H1 (cell line): ENCODE measurements at regions not wholly inside any gene's neighbourhood (a gene's known extent, or its start where the extent isn't known, plus 50 kb on each side); places are given as distances from the start of the nearest gene placed in this dataset.

ENCODE experiments used
- CTCF ChIA-PET: fragments of 300-600 bp; sonication (Branson Sonifier 250); formaldehyde crosslinking; loops from one replicate; lab custom pipeline; 2021; ENCODE audit not compliant: partially characterized antibody; lab: Charles Lee
- POLR2A ChIA-PET: fragments of 300-600 bp; sonication (Branson Sonifier 250); formaldehyde crosslinking; loops from one replicate; lab custom pipeline; 2021; ENCODE audit warnings: inconsistent platforms; ENCODE audit not compliant: partially characterized antibody; lab: Charles Lee
- DNase-seq, 2 experiments: peaks; one replicate each; pipeline versions ENCODE4 v3.0.0 to v3.0.0-alpha.2; 2010 to 2022; ENCODE audit warnings: low spot score in 2 of 2, low read depth in 1 of 2, mixed read lengths in 1 of 2
- FAIRE-seq: peaks from 2 replicates; lab custom pipeline; 2011; peaks lifted over from hg19 to GRCh38; lab: Jason Lieb, UNC
- H2AFZ ChIP-seq: 2 replicates; pipeline ENCODE4 v1.8.1; 2012; ENCODE audit warnings: low read length, inconsistent platforms
- H2AK5ac ChIP-seq: 2 replicates; pipeline ENCODE4 v1.6.1; 2013; ENCODE audit warnings: low read depth, low read length
- H2BK120ac ChIP-seq: replicated peaks from 2 replicates; pipeline ENCODE3; 2013; ENCODE audit warnings: low read depth, low read length, inconsistent platforms
- H2BK12ac ChIP-seq: 2 replicates; pipeline ENCODE4 v1.6.1; 2013; ENCODE audit warnings: low read depth, low read length
- H2BK15ac ChIP-seq: 2 replicates; pipeline ENCODE4 v1.6.1; 2013; ENCODE audit warnings: low read length
- H2BK20ac ChIP-seq: 2 replicates; pipeline ENCODE4 v1.6.1; 2013; ENCODE audit warnings: low read length
- H2BK5ac ChIP-seq: 2 replicates; pipeline ENCODE4 v1.6.1; 2013; ENCODE audit warnings: low read depth, low read length
- H3K14ac ChIP-seq: 2 replicates; pipeline ENCODE4 v1.6.1; 2013; ENCODE audit warnings: inconsistent platforms; ENCODE audit not compliant: insufficient read length
- H3K18ac ChIP-seq: 2 replicates; pipeline ENCODE4 v1.6.1; 2013; ENCODE audit warnings: low read length; ENCODE audit errors: extremely low read depth
- H3K23ac ChIP-seq: 2 replicates; pipeline ENCODE4 v1.6.1; 2013; ENCODE audit warnings: inconsistent platforms; ENCODE audit not compliant: insufficient read length
- H3K23me2 ChIP-seq: 2 replicates; pipeline ENCODE4 v1.6.1; 2013; ENCODE audit warnings: low read depth, low read length
- H3K27ac ChIP-seq: 2 replicates; pipeline ENCODE4 v1.6.1; 2011; ENCODE audit warnings: low read depth, low read length, inconsistent platforms
- H3K27me3 ChIP-seq, 4 experiments: replicated peaks in 1 of 4; 1 replicate in 1 of 4; 2 replicates in 3 of 4; pipeline versions ENCODE4 v1.6.1 to v1.8.1; 2011 to 2013; ENCODE audit warnings: low read length in 3 of 4, mild to moderate bottlenecking in 3 of 4, inconsistent platforms in 2 of 4, mixed read lengths in 2 of 4, moderate library complexity in 1 of 4; ENCODE audit not compliant: control insufficient read depth in 3 of 4, insufficient read depth in 3 of 4; ENCODE audit errors: extremely low read depth in 1 of 4
- H3K36me3 ChIP-seq, 4 experiments: 2 replicates each; pipeline versions ENCODE4 v1.6.1 to v1.8.1; 2011 to 2013; ENCODE audit warnings: mild to moderate bottlenecking in 4 of 4, low read length in 3 of 4, moderate library complexity in 2 of 4, control low read depth in 1 of 4, inconsistent platforms in 1 of 4; ENCODE audit not compliant: insufficient read depth in 4 of 4, control insufficient read depth in 2 of 4
- H3K4ac ChIP-seq: replicated peaks from 2 replicates; pipeline ENCODE3; 2013; ENCODE audit warnings: low read length, low read depth, mixed read lengths, inconsistent platforms; ENCODE audit not compliant: insufficient read length
- H3K4me1 ChIP-seq, 4 experiments: replicated peaks in 1 of 4; 1 replicate in 1 of 4; 2 replicates in 3 of 4; pipeline versions ENCODE4 v1.6.1 to v1.8.1; 2011 to 2013; ENCODE audit warnings: low read length in 3 of 4, inconsistent platforms in 2 of 4, mixed read lengths in 1 of 4; ENCODE audit not compliant: insufficient read depth in 4 of 4, control insufficient read depth in 3 of 4
- H3K4me2 ChIP-seq, 2 experiments: 2 replicates each; pipeline versions ENCODE4 v1.6.1 to v1.8.1; 2011 to 2013; ENCODE audit warnings: low read depth in 2 of 2, low read length in 2 of 2, control low read depth in 1 of 2, inconsistent platforms in 1 of 2, mild to moderate bottlenecking in 1 of 2; ENCODE audit not compliant: insufficient read depth in 1 of 2
- H3K4me3 ChIP-seq, 4 experiments: fragments of 200-600, 300-600 bp in 1 of 4; sonication (generic), shearing (Covaris generic), sonication (Bioruptor Twin) in 1 of 4; 2 replicates each; pipeline versions ENCODE4 v1.5.1 to v1.8.1; 2011 to 2016; ENCODE audit warnings: low read length in 4 of 4, low read depth in 3 of 4, control low read depth in 2 of 4, inconsistent platforms in 2 of 4, mild to moderate bottlenecking in 2 of 4, mixed read lengths in 1 of 4, moderate library complexity in 1 of 4; ENCODE audit not compliant: insufficient read depth in 2 of 4; ENCODE audit errors: extremely low read depth in 1 of 4
- H3K56ac ChIP-seq: replicated peaks from 2 replicates; pipeline ENCODE3; 2013; ENCODE audit warnings: low read depth, mild to moderate bottlenecking, mixed read lengths, low read length, inconsistent platforms; ENCODE audit not compliant: insufficient read length
- H3K79me1 ChIP-seq: 2 replicates; pipeline ENCODE4 v1.6.1; 2013; ENCODE audit warnings: low read depth, low read length, control low read depth
- H3K79me2 ChIP-seq, 2 experiments: 2 replicates each; pipeline versions ENCODE4 v1.6.1 to v1.8.1; 2012 to 2013; ENCODE audit warnings: low read length in 2 of 2, mild to moderate bottlenecking in 2 of 2, inconsistent platforms in 1 of 2; ENCODE audit not compliant: insufficient read depth in 2 of 2, control insufficient read depth in 1 of 2
- H3K9ac ChIP-seq, 4 experiments: replicated peaks in 1 of 4; 1 replicate in 1 of 4; 2 replicates in 3 of 4; pipeline versions ENCODE4 v1.6.1 to v1.8.1; 2011 to 2013; ENCODE audit warnings: low read depth in 3 of 4, low read length in 3 of 4, control low read depth in 2 of 4, mild to moderate bottlenecking in 2 of 4, moderate library complexity in 2 of 4, inconsistent platforms in 1 of 4; ENCODE audit errors: extremely low read depth in 1 of 4
- H3K9me3 ChIP-seq, 2 experiments: 2 replicates each; pipeline versions ENCODE4 v1.6.1 to v1.8.1; 2012 to 2013; ENCODE audit warnings: mild to moderate bottlenecking in 2 of 2, moderate library complexity in 2 of 2, control low read depth in 1 of 2, inconsistent platforms in 1 of 2, low read depth in 1 of 2, low read length in 1 of 2, mixed read lengths in 1 of 2; ENCODE audit not compliant: insufficient read depth in 2 of 2
- H4K20me1 ChIP-seq, 2 experiments: replicated peaks in 1 of 2; 2 replicates each; pipeline versions ENCODE3 to v1.8.1; 2011 to 2013; ENCODE audit warnings: inconsistent platforms in 2 of 2, low read length in 2 of 2, mild to moderate bottlenecking in 1 of 2; ENCODE audit not compliant: insufficient read depth in 2 of 2, control insufficient read depth in 1 of 2
- H4K5ac ChIP-seq: 2 replicates; pipeline ENCODE4 v1.6.1; 2013; ENCODE audit warnings: low read length, low read depth, mixed read lengths, inconsistent platforms; ENCODE audit not compliant: insufficient read length
- H4K8ac ChIP-seq: 2 replicates; pipeline ENCODE4 v1.8.0; 2013; ENCODE audit warnings: mild to moderate bottlenecking, moderate library complexity, low read length, inconsistent platforms; ENCODE audit not compliant: insufficient read depth; ENCODE audit errors: extremely low read depth
- H4K91ac ChIP-seq: replicated peaks from 2 replicates; pipeline ENCODE3; 2013; ENCODE audit warnings: low read length, mixed read lengths, inconsistent platforms; ENCODE audit not compliant: insufficient read length
- ASH2L ChIP-seq: fragments of 200-600, 300-600 bp; sonication (generic); IDR thresholded peaks from one replicate; pipeline ENCODE4 v1.7.1; 2017; ENCODE audit warnings: low read length
- BACH1 ChIP-seq: IDR thresholded peaks from 2 replicates; pipeline ENCODE4 v1.6.1; 2012; ENCODE audit warnings: low read length, improper control_type of control experiment
- EGR1 ChIP-seq: IDR thresholded peaks from 2 replicates; pipeline ENCODE4 v1.6.1; 2011; ENCODE audit warnings: low read depth, low read length, borderline replicate concordance
- EP300 ChIP-seq, 2 experiments: IDR thresholded peaks; 1 replicate in 1 of 2; 2 replicates in 1 of 2; pipeline ENCODE4 v1.6.1; 2011 to 2012; ENCODE audit warnings: low read depth in 2 of 2, low read length in 2 of 2, mild to moderate bottlenecking in 2 of 2, borderline replicate concordance in 1 of 2, inconsistent platforms in 1 of 2, moderate library complexity in 1 of 2
- EZH2 ChIP-seq: fragments of 200-600 bp; sonication (generic); IDR thresholded peaks from 2 replicates; pipeline ENCODE4 v1.7.1; 2012; ENCODE audit warnings: low read depth, mild to moderate bottlenecking, moderate library complexity, low read length, inconsistent platforms; ENCODE audit not compliant: severe bottlenecking
- KDM5A ChIP-seq: fragments of 200-600 bp; IDR thresholded peaks from 2 replicates; pipeline ENCODE4 v1.7.1; 2012; ENCODE audit warnings: mild to moderate bottlenecking, low read length, inconsistent platforms, mixed read lengths
- NRF1 ChIP-seq: IDR thresholded peaks from 2 replicates; pipeline ENCODE4 v1.6.1; 2011; ENCODE audit warnings: mild to moderate bottlenecking, low read depth, low read length, improper control_type of control experiment
- RNF2 ChIP-seq: fragments of 200-900, 300-1000 bp; sonication (generic); IDR thresholded peaks from 2 replicates; pipeline ENCODE4 v1.7.1; 2016; ENCODE audit warnings: borderline replicate concordance, low read depth, mild to moderate bottlenecking, antibody characterized with exemption, low read length; ENCODE audit not compliant: poor library complexity, severe bottlenecking; ENCODE audit errors: missing control alignments
- SRF ChIP-seq: IDR thresholded peaks from 2 replicates; pipeline ENCODE4 v1.6.1; 2011; ENCODE audit warnings: mild to moderate bottlenecking, low read depth, low read length, moderate library complexity
- SUZ12 ChIP-seq: fragments of 200-600 bp; sonication (generic); IDR thresholded peaks from 2 replicates; pipeline ENCODE4 v1.6.1; 2012; ENCODE audit warnings: mild to moderate bottlenecking, inconsistent platforms, low read length, moderate library complexity, mixed read lengths
- WGBS, 2 experiments: shearing (Covaris generic) in 1 of 2; methylation state at CpG; one replicate each; pipeline versions ENCODE4 v1.1.6 to v1.1.7; 2013 to 2015; ENCODE audit warnings: low lambda C conversion rate in 2 of 2, mixed read lengths in 2 of 2, inconsistent platforms in 1 of 2, low coverage in 1 of 2, missing lambda C conversion rate in 1 of 2; ENCODE audit not compliant: insufficient replicate concordance in 2 of 2, insufficient coverage in 1 of 2, insufficient read length in 1 of 2; ENCODE audit errors: extremely low coverage in 1 of 2, missing lambda C conversion rate in 1 of 2; 5-methylcytosine and 5-hydroxymethylcytosine counted together

GRCh38 chr2:63710732-63711131, 122.0 kb downstream of the MDH1 start:
- POLR2A ChIA-PET = interaction anchor here (1.3 to 1.5 kb wide), 2 partner anchors 12 to 147 kb away, joined by 3 to 4 read pairs; no protein-coding TSS in a partner anchor
- no peaks in the 10 kb centered on the region for H4K20me1 ChIP-seq
- no peak overlapping the region for H3K4ac ChIP-seq

More at GRCh38 chr2:63710732-63711131, 122.0 kb downstream of the MDH1 start:
- no peaks in the 10 kb centered on the region for H3K79me1 ChIP-seq
- no peak overlapping the region for H3K9ac ChIP-seq
- H3K27me3 ChIP-seq = no peaks in the 10 kb centered on the region
- no peak overlapping the region for H2BK5ac ChIP-seq
- H3K4me3 ChIP-seq = no peak overlapping the region
- no peak overlapping the region for H2BK20ac ChIP-seq
- DNase-seq (no peak), FAIRE-seq (no peak)
- no peak overlapping the region for H2BK12ac ChIP-seq
- TF ChIP-seq EGR1 = no peak
- no peak for TF ChIP-seq RNF2
- no peak for TF ChIP-seq KDM5A
- TF ChIP-seq SUZ12 = no peak
- no peak for TF ChIP-seq EZH2
- no peak for TF ChIP-seq ASH2L
- TF ChIP-seq SRF = no peak
- no peak for TF ChIP-seq NRF1
- no peak for TF ChIP-seq BACH1
- no peak for TF ChIP-seq EP300 (IDR thresholded peaks at IDR 0.05; ENCODE audit: borderline replicate concordance in 1 of 2, low read depth in 2 of 2, low read length in 2 of 2)
- H3K23ac ChIP-seq = no peak overlapping the region
- no peaks in the 10 kb centered on the region for H3K4me1 ChIP-seq
- H2BK15ac ChIP-seq = no peak overlapping the region
- H2BK120ac ChIP-seq = no peak overlapping the region
- peaks cover 12 to 13% of the 10 kb centered on the region in 2 experiments for H3K9me3 ChIP-seq
- no peaks in the 10 kb centered on the region for H3K23me2 ChIP-seq
- H3K18ac ChIP-seq = no peak overlapping the region
- H4K8ac ChIP-seq = no peak overlapping the region
- H2AK5ac ChIP-seq = no peak overlapping the region
- H3K56ac ChIP-seq = no peak overlapping the region
- H3K36me3 ChIP-seq = peaks cover 0 to 3% (median 0%) of the 10 kb centered on the region in 4 experiments; a peak in 1 of 8 replicates
- no peak overlapping the region for H3K27ac ChIP-seq
- 65% methylated on average over 1 of the region's 1 CpG; no CpG with 5 or more reads in 1 of the 2 experiments for WGBS, 2 experiments
- CTCF ChIA-PET = interaction anchor here (0.6 to 5.6 kb wide), 5 partner anchors 12 to 529 kb away, joined by 3 to 29 read pairs (median 3); no protein-coding TSS in a partner anchor
- no peak overlapping the region for H4K91ac ChIP-seq
- no peak overlapping the region for H3K14ac ChIP-seq
- H2AFZ ChIP-seq = no peak overlapping the region
- no peak overlapping the region for H3K4me2 ChIP-seq
- no peak overlapping the region for H4K5ac ChIP-seq
- no peaks in the 10 kb centered on the region for H3K79me2 ChIP-seq
